GM18907 (cell line): ENCODE measurements at regions not wholly inside any gene's neighbourhood (a gene's known extent, or its start where the extent isn't known, plus 50 kb on each side); places are given as distances from the start of the nearest gene placed in this dataset.
"Not testable (repeated sequence)": the region's sequence is repeated elsewhere in the genome, so short reads cannot be mapped to it uniquely, and the experiment has no call there.

Experiments
- ATAC-seq: cut with Tn5 transposase; IDR thresholded peaks from one replicate; pipeline ENCODE4 v1.9.1; 2021; ENCODE audit warnings: mild to moderate bottlenecking, moderate library complexity; ENCODE audit not compliant: unreplicated experiment

DNA sequence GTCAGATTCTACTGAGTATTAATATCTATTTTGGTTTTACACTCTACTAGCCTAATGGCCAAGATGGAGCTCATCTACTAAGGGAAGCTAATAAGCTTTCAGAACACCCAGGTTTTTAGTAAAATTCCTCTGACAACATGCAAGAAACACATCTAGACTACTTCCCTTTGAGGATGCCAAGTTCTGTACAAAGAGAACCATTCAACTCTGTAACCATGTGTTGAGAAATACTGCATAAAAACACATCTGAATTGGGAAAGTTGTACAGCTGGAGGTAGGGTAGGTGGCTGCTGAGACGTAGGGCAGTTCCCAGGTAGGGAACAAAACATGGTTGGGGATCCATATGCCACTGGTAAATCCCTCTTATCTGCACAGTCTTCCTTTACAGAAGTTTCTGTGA lies 66.2 kb downstream of the SC5D start:
- no peak for ATAC-seq

DNA sequence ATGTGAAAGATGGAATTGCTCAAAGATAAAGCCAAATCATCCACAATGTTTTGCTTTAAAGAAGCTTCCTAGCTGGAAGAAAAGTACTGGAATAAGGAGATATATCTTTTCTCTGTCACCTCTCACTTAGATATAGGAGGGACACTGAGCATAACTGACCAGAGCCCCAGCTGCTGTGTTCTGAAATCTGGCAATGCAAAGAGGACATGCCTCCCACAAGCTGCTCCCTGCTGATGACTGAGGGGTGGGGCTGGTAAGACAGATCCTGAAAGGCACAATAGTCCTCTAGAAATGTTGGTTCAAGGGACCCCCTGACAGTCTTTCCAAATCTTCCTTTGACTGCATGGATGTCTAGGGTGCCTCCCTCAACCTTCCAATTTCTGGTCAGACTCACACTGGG lies 67.0 kb downstream of the SC5D start:
- ATAC-seq, result no peak

DNA sequence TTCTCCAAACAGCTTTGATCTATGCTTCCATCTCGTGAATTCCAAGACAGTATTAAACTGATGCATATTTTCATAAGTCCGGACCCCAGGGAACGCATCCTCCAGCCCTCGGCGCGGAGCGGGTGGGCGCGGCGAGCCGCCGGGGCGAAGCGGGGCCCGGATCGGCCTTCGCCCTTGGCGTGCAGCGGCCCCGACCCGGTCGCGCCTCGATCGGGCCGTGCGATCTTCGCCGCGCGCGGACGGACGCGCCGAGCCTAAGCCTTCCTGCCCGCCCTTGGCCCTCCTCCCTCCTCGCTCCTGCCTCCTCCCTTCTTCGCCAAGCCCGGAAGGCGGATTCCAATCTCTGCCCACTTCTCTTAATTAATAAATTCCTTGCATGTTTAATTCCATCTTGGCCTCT lies 70.4 kb downstream of the SC5D start:
- ATAC-seq, result not testable (repeated sequence)

DNA sequence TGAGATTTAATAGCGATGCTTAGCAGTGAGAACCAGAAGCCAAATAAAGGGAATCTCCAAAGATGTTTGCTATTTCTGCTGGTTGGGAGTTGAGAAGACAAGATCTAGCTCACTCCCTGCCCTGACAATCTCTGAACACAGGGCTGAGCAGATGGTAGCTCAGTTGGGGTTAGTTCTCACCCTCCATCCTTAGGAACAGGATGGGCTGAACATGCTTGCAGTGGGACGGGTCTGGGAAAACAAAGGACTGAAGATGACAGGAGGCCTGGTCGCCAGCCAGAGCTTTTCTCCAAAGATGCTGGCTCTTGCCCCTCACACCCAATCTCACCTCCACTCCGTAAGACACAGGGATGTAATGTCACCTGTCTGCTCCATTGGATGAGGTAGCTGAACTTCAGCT lies 72.7 kb downstream of the SC5D start:
- ATAC-seq, result no peak

DNA sequence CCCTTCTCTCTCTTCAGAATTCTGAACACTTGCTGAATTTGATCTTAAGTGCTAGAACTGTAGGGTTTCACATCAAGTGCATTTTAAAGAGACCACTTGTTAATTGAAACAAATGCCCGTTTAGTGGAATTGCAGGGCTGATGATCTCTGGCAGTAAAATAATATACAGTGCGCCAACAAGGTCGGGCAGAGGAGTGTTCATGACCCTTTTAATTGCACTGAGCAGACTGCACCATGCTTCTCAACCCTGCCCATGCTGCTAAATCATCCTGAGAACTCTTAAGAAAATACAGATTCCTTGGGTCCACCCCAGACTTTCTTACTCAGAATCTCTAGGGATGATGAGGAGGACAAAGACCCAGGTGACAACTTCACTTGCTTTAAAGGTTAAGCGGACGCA lies 73.5 kb downstream of the SC5D start:
- no peak for ATAC-seq

- peak; percentile 88 for ATAC-seq
Measured at GRCh38 chr11:121367001-121367843, 74.7 kb downstream of the SC5D start.

- ATAC-seq, result no peak
Measured at GRCh38 chr11:121367844-121368225, 75.3 kb downstream of the SC5D start.

DNA sequence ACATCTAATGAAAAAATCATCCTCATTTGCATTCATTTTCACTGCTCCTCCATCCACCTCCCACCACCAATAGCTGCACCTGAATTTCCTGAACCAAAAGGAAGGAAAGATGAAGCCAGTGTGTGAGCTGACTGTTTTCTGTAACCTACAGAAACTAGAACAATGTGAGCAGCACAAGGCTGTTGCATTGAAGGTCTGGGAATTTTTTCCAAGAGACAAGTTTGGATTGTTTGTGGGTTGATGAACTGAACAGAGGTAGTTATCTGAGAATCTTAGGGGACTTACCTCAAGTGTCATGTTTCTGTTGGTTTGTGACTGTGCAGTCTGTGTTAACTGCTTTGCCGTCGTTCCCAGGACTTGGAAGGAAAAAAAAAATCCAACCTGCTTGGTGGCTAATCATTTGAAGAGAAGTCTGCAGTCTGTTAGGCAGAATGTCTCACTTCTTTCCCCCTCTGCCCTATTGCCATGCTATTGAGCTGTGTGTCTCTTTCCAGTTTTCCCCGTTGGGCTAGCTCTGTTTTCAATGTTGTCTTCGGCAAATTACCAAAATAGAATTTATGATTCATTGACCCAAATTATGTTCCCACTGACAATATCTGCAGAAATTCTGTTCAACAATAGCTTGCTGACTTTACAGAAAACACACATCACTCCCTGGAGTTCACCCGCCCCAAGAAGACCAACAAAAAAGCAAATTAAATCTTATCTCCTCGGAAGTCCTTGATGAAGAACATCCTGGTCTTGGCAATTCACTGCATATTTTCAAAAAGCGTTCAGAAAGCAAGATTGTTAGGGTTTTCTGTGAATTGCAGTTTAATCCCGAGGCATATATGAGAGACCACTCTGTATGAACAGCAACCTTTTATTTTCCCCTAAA lies 76.0 kb downstream of the SC5D start:
- ATAC-seq, result no peak

- ATAC-seq, result no peak
Measured at GRCh38 chr11:121369366-121369765, 76.8 kb downstream of the SC5D start.

DNA sequence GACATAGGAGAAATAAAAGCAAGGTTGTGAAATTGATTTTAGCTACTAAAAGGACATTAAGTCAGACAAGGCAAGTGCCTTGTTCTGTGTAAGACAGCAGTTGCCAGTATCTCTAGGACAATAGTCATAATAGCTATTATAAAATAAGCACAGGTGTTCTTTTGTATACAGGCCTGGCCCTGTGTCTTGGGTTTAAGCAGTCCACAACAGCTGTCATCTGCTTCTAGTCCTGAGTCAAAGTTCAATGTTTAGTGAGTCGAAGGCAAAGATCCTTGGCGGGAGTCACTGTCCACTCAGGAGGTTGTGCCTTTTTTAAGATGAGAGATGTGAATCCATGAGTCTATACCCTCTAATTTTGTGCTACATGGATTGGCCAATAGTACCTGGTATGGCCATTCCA lies 79.5 kb downstream of the SC5D start:
- ATAC-seq, result no peak

GRCh38 chr11:121372671-121373429 lies 79.3 kb upstream of the SORL1 start:
- ATAC-seq, result peak; percentile 71

DNA sequence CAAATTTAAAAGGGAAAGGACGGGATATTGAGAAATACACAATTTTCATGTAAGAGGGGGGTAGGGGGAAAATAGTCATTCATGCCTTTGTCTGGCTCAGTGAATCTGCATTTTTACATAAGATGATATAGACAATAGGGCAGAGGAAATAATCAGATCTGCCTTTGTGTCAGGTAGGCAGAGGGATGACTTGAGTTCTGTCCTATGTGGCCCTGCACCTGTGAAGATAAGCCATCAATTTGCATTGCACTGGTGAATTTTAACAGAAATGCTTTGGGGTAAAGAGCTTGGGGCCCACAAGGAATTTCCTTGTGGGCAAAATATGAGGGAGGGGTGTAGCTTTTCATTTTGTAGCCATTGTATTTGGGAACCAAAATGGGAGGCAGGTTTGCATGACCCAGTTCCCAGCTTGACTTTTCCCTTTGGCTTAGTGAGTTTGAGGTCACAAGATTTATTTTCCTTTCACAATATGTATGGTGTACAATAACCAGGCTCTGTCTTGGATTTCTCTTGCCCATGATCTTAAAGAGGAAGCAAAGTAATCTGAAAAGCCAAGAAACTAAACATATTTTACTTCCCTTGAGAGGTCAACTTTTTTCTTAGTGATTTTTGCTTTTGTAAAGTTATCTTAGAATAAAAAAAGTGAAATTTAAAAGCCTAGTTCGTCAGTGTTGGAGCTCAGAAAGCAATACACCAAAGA lies 77.7 kb upstream of the SORL1 start:
- no peak for ATAC-seq

- no peak for ATAC-seq
Measured at GRCh38 chr11:121376130-121376529, 76.0 kb upstream of the SORL1 start.

DNA sequence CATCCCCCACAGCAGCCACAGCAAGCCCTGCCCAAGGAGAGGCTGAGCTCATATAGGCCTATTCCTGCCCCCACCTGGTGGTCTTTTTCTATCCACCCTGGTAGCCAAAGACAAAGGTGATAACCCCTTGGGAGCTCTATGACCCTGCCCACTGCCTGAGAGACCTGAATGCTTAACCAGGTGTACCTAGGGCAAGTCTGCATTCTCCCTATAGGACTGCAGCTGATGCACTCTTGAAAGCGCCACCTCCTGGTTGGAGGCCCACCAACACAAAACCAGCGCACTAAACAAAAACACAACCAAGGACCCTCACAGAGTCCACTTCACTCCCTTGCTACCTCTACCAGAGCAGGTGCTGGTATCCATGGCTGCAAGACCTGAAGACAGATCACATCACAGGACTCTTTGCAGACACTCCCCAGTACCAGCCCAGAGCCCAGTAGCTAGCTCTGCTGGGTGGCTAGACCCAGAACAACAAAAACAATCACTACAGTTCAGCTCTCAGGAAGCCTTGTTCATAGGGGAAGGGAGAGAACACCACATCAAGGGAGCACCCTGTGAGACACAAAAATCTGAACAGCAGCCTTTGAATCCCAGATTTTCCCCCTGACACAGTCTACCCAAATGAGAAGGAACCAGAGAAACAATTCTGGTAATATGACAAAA lies 72.8 kb upstream of the SORL1 start:
- not testable (repeated sequence) for ATAC-seq

DNA sequence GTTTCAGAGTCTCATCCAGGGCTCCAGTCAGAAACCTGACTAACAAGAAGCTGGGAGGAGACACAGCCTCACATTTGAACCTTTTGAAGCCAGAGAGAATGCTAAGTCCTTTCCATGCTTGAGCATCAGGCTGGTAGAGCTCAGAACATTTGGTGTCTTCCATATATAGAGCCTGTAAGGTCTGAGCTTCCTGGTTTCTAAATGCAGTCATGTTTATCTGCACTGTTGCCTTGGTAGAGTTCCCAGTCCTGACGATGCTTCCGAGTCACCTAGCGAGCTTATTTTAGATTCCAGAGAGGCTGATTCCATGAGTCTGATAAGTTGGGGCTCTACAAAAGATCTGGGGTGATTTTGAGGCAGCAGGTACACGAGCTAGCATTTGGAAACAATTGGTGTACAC lies 68.4 kb upstream of the SORL1 start:
- ATAC-seq, result no peak

- ATAC-seq, result no peak
Measured at GRCh38 chr11:121385688-121386087, 66.4 kb upstream of the SORL1 start.
